ENCODE measurements at regions not wholly inside any gene's neighbourhood (a gene's known extent, or its start where the extent isn't known, plus 50 kb on each side); places are given as distances from the start of the nearest gene placed in this dataset.
"Not testable (repeated sequence)": the region's sequence is repeated elsewhere in the genome, so short reads cannot be mapped to it uniquely, and the experiment has no call there.

- H3K4me1 Mint-ChIP-seq (ENCODE audit: low read depth); H3K9me3 Mint-ChIP-seq; H3K27me3 Mint-ChIP-seq; ATAC-seq; H3K4me3 Mint-ChIP-seq; H3K27ac Mint-ChIP-seq; POLR2A ChIA-PET; DNase-seq; H3K36me3 Mint-ChIP-seq (ENCODE audit: low read depth); intact Hi-C loops (cut with micrococcal nuclease): not testable (repeated sequence)
- CTCF ChIA-PET: interaction anchor here (0.6 kb wide), 1 partner anchor 1030 kb away, joined by 3 read pairs; no protein-coding TSS in a partner anchor
Measured at GRCh38 chr4:69344786-69345185, 64.5 kb downstream of the UGT2B28 start.

- CTCF ChIA-PET; intact Hi-C loops (cut with micrococcal nuclease); H3K4me3 Mint-ChIP-seq; DNase-seq; H3K36me3 Mint-ChIP-seq (ENCODE audit: low read depth); POLR2A ChIA-PET; H3K4me1 Mint-ChIP-seq (ENCODE audit: low read depth); ATAC-seq; H3K27ac Mint-ChIP-seq; H3K27me3 Mint-ChIP-seq; H3K9me3 Mint-ChIP-seq: not testable (repeated sequence)
Measured at GRCh38 chr4:69348746-69349145, 68.5 kb downstream of the UGT2B28 start.

GRCh38 chr4:69360271-69360670, 80.0 kb downstream of the UGT2B28 start:
- H3K27ac Mint-ChIP-seq: no peak overlapping the region
- ATAC-seq (no peak), DNase-seq (no peak)
- no peaks in the 10 kb centered on the region for H3K36me3 Mint-ChIP-seq (ENCODE audit: low read depth)
- ChIA-PET POLR2A (no interaction called here), CTCF (no interaction called here)
- H3K4me1 Mint-ChIP-seq (ENCODE audit: low read depth): no peaks in the 10 kb centered on the region
- TF ChIP-seq CTCF (IDR thresholded peaks at IDR 0.05): no peak
- no peak overlapping the region for H3K4me3 Mint-ChIP-seq
- H3K9me3 Mint-ChIP-seq: peaks cover 3% of the 10 kb centered on the region
- intact Hi-C loops (cut with micrococcal nuclease): no loop called here
- H3K27me3 Mint-ChIP-seq: no peaks in the 10 kb centered on the region

- H3K9me3 Mint-ChIP-seq; H3K4me1 Mint-ChIP-seq (ENCODE audit: low read depth); H3K4me3 Mint-ChIP-seq; H3K36me3 Mint-ChIP-seq (ENCODE audit: low read depth); POLR2A ChIA-PET; H3K27ac Mint-ChIP-seq; DNase-seq; intact Hi-C loops (cut with micrococcal nuclease); H3K27me3 Mint-ChIP-seq; ATAC-seq; CTCF ChIA-PET: not testable (repeated sequence)
Measured at GRCh38 chr4:69360768-69361167, 80.5 kb downstream of the UGT2B28 start.

- Mint-ChIP-seq H3K4me3 (no peak overlapping the region), H3K9me3 (peaks cover 6% of the 10 kb centered on the region), H3K4me1 (ENCODE audit: low read depth) (no peaks in the 10 kb centered on the region), H3K27me3 (no peaks in the 10 kb centered on the region), H3K36me3 (ENCODE audit: low read depth) (no peaks in the 10 kb centered on the region), H3K27ac (no peak overlapping the region)
- ChIA-PET CTCF (no interaction called here), POLR2A (no interaction called here)
- TF ChIP-seq CTCF (IDR thresholded peaks at IDR 0.05): no peak
- ATAC-seq (no peak), DNase-seq (no peak)
- intact Hi-C loops (cut with micrococcal nuclease): no loop called here
Measured at GRCh38 chr4:69362351-69362750, 82.1 kb downstream of the UGT2B28 start.

GRCh38 chr4:69367664-69368063, 87.4 kb downstream of the UGT2B28 start:
- H3K9me3 Mint-ChIP-seq; DNase-seq; H3K27me3 Mint-ChIP-seq; intact Hi-C loops (cut with micrococcal nuclease); H3K36me3 Mint-ChIP-seq (ENCODE audit: low read depth); ATAC-seq; H3K4me1 Mint-ChIP-seq (ENCODE audit: low read depth); CTCF ChIA-PET; H3K27ac Mint-ChIP-seq; H3K4me3 Mint-ChIP-seq; POLR2A ChIA-PET: not testable (repeated sequence)

GRCh38 chr4:69376450-69376849, 96.2 kb downstream of the UGT2B28 start:
- H3K36me3 Mint-ChIP-seq (ENCODE audit: low read depth): no peaks in the 10 kb centered on the region
- no peaks in the 10 kb centered on the region for H3K27me3 Mint-ChIP-seq
- ATAC-seq (no peak), DNase-seq (no peak)
- H3K4me3 Mint-ChIP-seq: no peak overlapping the region
- ChIA-PET POLR2A (no interaction called here), CTCF (no interaction called here)
- no peaks in the 10 kb centered on the region for H3K4me1 Mint-ChIP-seq (ENCODE audit: low read depth)
- H3K9me3 Mint-ChIP-seq: peaks cover 1% of the 10 kb centered on the region
- H3K27ac Mint-ChIP-seq: no peak overlapping the region
- TF ChIP-seq CTCF (IDR thresholded peaks at IDR 0.05): no peak
- intact Hi-C loops (cut with micrococcal nuclease): no loop called here

Data from activated CD8-positive, alpha-beta T cell treated with anti-CD3 and anti-CD28 coated beads for 36 hours (primary cell).